IMR-90 (cell line): ENCODE measurements at regions not wholly inside any gene's neighbourhood (a gene's known extent, or its start where the extent isn't known, plus 50 kb on each side); places are given as distances from the start of the nearest gene placed in this dataset.

Experiments used
- ATAC-seq: fragments of 200-7000 bp; cut with Tn5 transposase; 2 replicates; pipeline ENCODE4 v1.9.1; 2020; ENCODE audit warnings: low read depth, mild to moderate bottlenecking, moderate library complexity
- BruUV-seq: library from RNA; stranded (reverse); fragments of 400-500 nt; replicated peaks from 2 replicates; lab custom pipeline; 2021; lab: Mats Ljungman, UMichigan
- CTCF ChIA-PET: fragments of 300-600 bp; formaldehyde crosslinking; extraction: SDS; loops from one replicate; lab custom pipeline; 2021; ENCODE audit warnings: antibody characterized with exemption; lab: Yijun Ruan, JAX
- POLR2A ChIA-PET: fragments of 300-600 bp; sonication (Branson Sonifier 250); formaldehyde crosslinking; loops from one replicate; lab custom pipeline; 2022; ENCODE audit warnings: antibody characterized with exemption; ENCODE audit not compliant: unreplicated experiment; lab: Charles Lee
- DNase-seq: peaks from one replicate; pipeline ENCODE4 v3.0.0; 2013
- H2AFZ ChIP-seq: replicated peaks from 2 replicates; pipeline ENCODE3; 2013; ENCODE audit warnings: low read length, mild to moderate bottlenecking; ENCODE audit not compliant: poor library complexity
- H2AK5ac ChIP-seq: 2 replicates; pipeline ENCODE4 v1.6.1; 2013; ENCODE audit warnings: low read depth, low read length, inconsistent platforms
- H2AK9ac ChIP-seq: replicated peaks from 2 replicates; pipeline ENCODE3; 2013; ENCODE audit warnings: mild to moderate bottlenecking, low read depth, low read length, moderate library complexity; ENCODE audit not compliant: poor library complexity
- H2BK120ac ChIP-seq: 2 replicates; pipeline ENCODE4 v1.6.1; 2013; ENCODE audit warnings: low read depth, low read length, inconsistent platforms
- H2BK15ac ChIP-seq: 3 replicates; pipeline ENCODE4 v1.6.1; 2013; ENCODE audit warnings: low read depth, low read length, inconsistent platforms
- H2BK20ac ChIP-seq: 2 replicates; pipeline ENCODE4 v1.6.1; 2013; ENCODE audit warnings: low read depth, mild to moderate bottlenecking, inconsistent platforms, low read length, moderate library complexity
- H2BK5ac ChIP-seq: 2 replicates; pipeline ENCODE4 v1.6.1; 2013; ENCODE audit warnings: mild to moderate bottlenecking, low read depth, low read length, inconsistent platforms; ENCODE audit not compliant: poor library complexity, severe bottlenecking
- H3K14ac ChIP-seq: replicated peaks from 2 replicates; pipeline ENCODE4 v1.6.1; 2013; ENCODE audit warnings: low read depth, low read length, inconsistent platforms
- H3K18ac ChIP-seq: 2 replicates; pipeline ENCODE4 v1.6.1; 2013; ENCODE audit warnings: low read depth, low read length, control low read depth
- H3K23ac ChIP-seq: 2 replicates; pipeline ENCODE4 v1.6.1; 2013; ENCODE audit warnings: low read depth, low read length, inconsistent platforms
- H3K27ac ChIP-seq: 2 replicates; pipeline ENCODE4 v1.5.1; 2013; ENCODE audit warnings: mild to moderate bottlenecking, control low read depth, low read length; ENCODE audit not compliant: insufficient read depth
- H3K27me3 ChIP-seq: 2 replicates; pipeline ENCODE4 v1.6.1; 2013; ENCODE audit warnings: low read length; ENCODE audit not compliant: control insufficient read depth, insufficient read depth
- H3K36me3 ChIP-seq: 2 replicates; pipeline ENCODE4 v1.6.1; 2013; ENCODE audit warnings: low read length, mixed read lengths; ENCODE audit not compliant: control insufficient read depth, insufficient read depth
- H3K4ac ChIP-seq: 2 replicates; pipeline ENCODE4 v1.6.1; 2013; ENCODE audit warnings: low read depth, low read length, inconsistent platforms
- H3K4me1 ChIP-seq: 2 replicates; pipeline ENCODE4 v1.6.1; 2013; ENCODE audit warnings: low read length, mixed read lengths; ENCODE audit not compliant: control insufficient read depth, insufficient read depth
- H3K4me2 ChIP-seq: 2 replicates; pipeline ENCODE4 v1.6.1; 2013; ENCODE audit warnings: low read depth, mild to moderate bottlenecking, control low read depth, low read length, moderate library complexity
- H3K4me3 ChIP-seq: 2 replicates; pipeline ENCODE4 v1.5.1; 2013; ENCODE audit warnings: low read depth, mild to moderate bottlenecking, control low read depth, low read length, moderate library complexity; ENCODE audit not compliant: insufficient read depth
- H3K56ac ChIP-seq: 2 replicates; pipeline ENCODE4 v1.6.1; 2013; ENCODE audit warnings: low read length, inconsistent platforms; ENCODE audit not compliant: insufficient read depth; ENCODE audit errors: extremely low read depth
- H3K79me1 ChIP-seq, 2 experiments: 2 replicates each; pipeline ENCODE4 v1.6.1; 2013; ENCODE audit warnings: low read length in 2 of 2, inconsistent platforms in 1 of 2, low read depth in 1 of 2
- H3K9ac ChIP-seq: 2 replicates; pipeline ENCODE4 v1.6.1; 2013; ENCODE audit warnings: low read depth, low read length, control low read depth
- H3K9me1 ChIP-seq: 2 replicates; pipeline ENCODE4 v1.6.1; 2013; ENCODE audit warnings: low read length, inconsistent platforms; ENCODE audit not compliant: insufficient read depth
- H3K9me3 ChIP-seq: 2 replicates; pipeline ENCODE4 v1.6.1; 2013; ENCODE audit warnings: low read length; ENCODE audit not compliant: control insufficient read depth, insufficient read depth
- H4K20me1 ChIP-seq: 2 replicates; pipeline ENCODE4 v1.6.1; 2013; ENCODE audit warnings: low read length, inconsistent platforms; ENCODE audit not compliant: insufficient read depth
- H4K5ac ChIP-seq: 2 replicates; pipeline ENCODE4 v1.6.1; 2013; ENCODE audit warnings: mild to moderate bottlenecking, low read depth, low read length, control low read depth
- H4K8ac ChIP-seq, 2 experiments: 2 replicates each; pipeline ENCODE4 v1.6.1; 2013; ENCODE audit warnings: low read depth in 2 of 2, low read length in 2 of 2, control low read depth in 1 of 2, inconsistent platforms in 1 of 2
- H4K91ac ChIP-seq: 2 replicates; pipeline ENCODE4 v1.6.1; 2013; ENCODE audit warnings: low read depth, low read length, inconsistent platforms; ENCODE audit not compliant: insufficient read depth
- CTCF ChIP-seq: conservative IDR thresholded peaks from 2 replicates; pipeline ENCODE4 v1.5.1; 2012; ENCODE audit warnings: mild to moderate bottlenecking, low read depth, low read length, improper control_type of control experiment
- ELK1 ChIP-seq: fragments of 150-350 bp; IDR thresholded peaks from 2 replicates; pipeline ENCODE4 v1.6.1; 2016; ENCODE audit warnings: low read depth, mild to moderate bottlenecking, low read length, moderate library complexity, borderline replicate concordance
- NFE2L2 ChIP-seq: fragments of 150-350 bp; IDR thresholded peaks from 2 replicates; pipeline ENCODE4 v1.6.1; 2016; ENCODE audit warnings: low read depth, mild to moderate bottlenecking, low read length
- WGBS, 2 experiments: methylation state at CpG; one replicate each; pipeline versions ENCODE4 v1.1.5 to v1.1.7; 2013; ENCODE audit warnings: missing lambda C conversion rate in 2 of 2; ENCODE audit not compliant: insufficient read length in 1 of 2; ENCODE audit errors: extremely low coverage in 2 of 2; 5-methylcytosine and 5-hydroxymethylcytosine counted together
- dilution Hi-C: fragments of 300-500 bp; cut with HindIII; formaldehyde crosslinking; loops from one replicate; pipeline ENCODE4 v1.14.3; 2018; ENCODE audit warnings: low sequenced_read_pairs; ENCODE audit not compliant: unreplicated experiment
- in situ Hi-C: fragments of 300-500 bp; cut with MboI; formaldehyde crosslinking; loops from 3 replicates; pipeline ENCODE4 v1.14.3; 2019; ENCODE audit warnings: low sequenced_read_pairs, inconsistent platforms, mixed read lengths
- intact Hi-C: fragments of 100-400 bp; cut with micrococcal nuclease; formaldehyde crosslinking; loops from 2 replicates; pipeline ENCODE4 v1.10.0; 2022

- H3K23ac ChIP-seq = no peak overlapping the region
- no peak overlapping the region for H3K56ac ChIP-seq
- intact Hi-C loops = loop anchor here (10.0 kb wide), 1 partner anchor 691 kb away; no protein-coding TSS in a partner anchor
- peaks cover 3% of the 10 kb centered on the region for H3K27me3 ChIP-seq
- H4K20me1 ChIP-seq = no peaks in the 10 kb centered on the region
- no peaks in the 10 kb centered on the region for H3K79me1 ChIP-seq
- H2AFZ ChIP-seq = no peak overlapping the region
- H3K4me3 ChIP-seq = no peak overlapping the region
- no peak overlapping the region for H3K14ac ChIP-seq
- H2BK20ac ChIP-seq = no peak overlapping the region
- no peak overlapping the region for H4K91ac ChIP-seq
- H3K4me2 ChIP-seq = no peak overlapping the region
- no peak overlapping the region for H3K18ac ChIP-seq
- dilution Hi-C loops = no loop called here
- H3K9ac ChIP-seq = no peak overlapping the region
- no peak for DNase-seq
- BruUV-seq = no TSS peak
- no peak overlapping the region for H2BK5ac ChIP-seq
- no peak overlapping the region for H2AK9ac ChIP-seq
- no peaks in the 10 kb centered on the region for H3K9me3 ChIP-seq
- in situ Hi-C loops = no loop called here
- H3K4me1 ChIP-seq = no peaks in the 10 kb centered on the region; the same call in 1 of the 2 replicates
- H2BK120ac ChIP-seq = no peak overlapping the region
- H3K27ac ChIP-seq = no peak overlapping the region
- H3K36me3 ChIP-seq = no peaks in the 10 kb centered on the region
- no peak overlapping the region for H4K5ac ChIP-seq
- peaks cover 4% of the 10 kb centered on the region; the same call in 1 of the 2 replicates for H3K9me1 ChIP-seq
- H2BK15ac ChIP-seq = no peak overlapping the region
- ChIA-PET POLR2A (no interaction called here), CTCF (no interaction called here)
- H3K4ac ChIP-seq = no peak overlapping the region
- TF ChIP-seq NFE2L2 (no peak), ELK1 (no peak), CTCF (no peak)
- WGBS, 2 experiments = no CpG with 5 or more reads among the region's 4 CpGs
- no peak overlapping the region for H2AK5ac ChIP-seq
- H4K8ac ChIP-seq = no peak overlapping the region
- no peak for ATAC-seq
Observed at GRCh38 chr3:23003733-23004046, 199.4 kb upstream of the UBE2E2 start.
